ENCODE measurements at regions not wholly inside any gene's neighbourhood (a gene's known extent, or its start where the extent isn't known, plus 50 kb on each side); places are given as distances from the start of the nearest gene placed in this dataset.

DNA sequence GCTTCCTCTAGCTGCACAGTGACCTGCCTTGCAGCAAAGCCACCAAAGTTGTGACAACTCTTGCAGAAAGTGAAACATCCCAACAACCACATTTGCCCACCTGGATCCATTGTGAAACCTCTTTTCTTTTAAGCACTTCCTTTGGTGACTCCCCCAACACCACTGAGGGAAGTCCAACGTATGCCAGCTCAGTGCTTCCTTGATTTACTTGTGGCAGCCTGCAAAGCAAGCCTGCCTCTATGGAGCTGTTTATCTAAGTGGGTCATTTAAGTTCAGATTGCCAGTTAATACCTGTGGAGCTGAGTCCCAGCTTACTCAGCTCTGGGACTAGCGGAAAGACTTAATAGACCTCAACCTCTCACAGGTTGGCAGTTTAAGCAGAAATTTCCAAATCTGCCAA, 230.8 kb upstream of the GHITM start:
- peak; percentile 53 for DNase-seq

DNA sequence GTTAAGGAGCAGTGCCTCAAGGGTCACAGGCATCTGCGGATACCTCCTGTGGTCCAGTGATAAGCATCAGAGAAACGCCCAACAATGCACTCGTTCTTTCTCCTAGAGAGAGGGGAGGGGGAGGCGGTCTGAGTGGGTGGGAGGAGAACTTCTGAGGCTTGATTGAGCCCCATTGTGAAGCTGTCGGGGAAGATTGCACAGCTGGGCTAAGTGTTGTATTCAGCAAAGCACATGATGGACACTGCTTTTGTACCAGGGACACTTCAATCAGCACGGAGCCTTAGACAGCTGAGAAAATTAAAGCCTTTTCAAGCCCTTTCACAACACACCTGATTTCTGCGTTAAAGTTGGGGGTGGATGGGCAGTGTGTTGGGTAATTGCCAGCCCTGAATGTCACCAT, 230.3 kb upstream of the GHITM start:
- peak; percentile 72 for DNase-seq

DNA sequence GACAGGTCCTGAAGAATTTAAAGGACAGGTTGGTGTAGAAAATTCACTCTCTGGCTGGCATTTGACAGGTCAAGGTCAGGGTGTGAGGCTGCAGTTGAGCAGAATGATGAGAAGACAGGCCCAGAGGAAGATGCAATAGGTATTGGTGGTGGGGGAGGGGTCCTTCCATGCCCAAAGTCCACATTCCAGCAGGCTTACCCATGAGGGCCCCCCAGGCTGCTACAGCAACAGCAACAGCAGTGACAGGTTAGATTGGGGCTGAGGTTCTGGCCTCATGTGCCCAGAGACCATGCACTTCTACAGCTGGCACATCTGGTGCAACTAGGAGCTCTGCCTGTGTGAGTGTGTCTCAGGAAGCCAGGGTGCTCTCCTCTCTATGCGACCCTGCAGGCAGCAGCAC, 223.5 kb upstream of the GHITM start:
- DNase-seq: no peak

DNA sequence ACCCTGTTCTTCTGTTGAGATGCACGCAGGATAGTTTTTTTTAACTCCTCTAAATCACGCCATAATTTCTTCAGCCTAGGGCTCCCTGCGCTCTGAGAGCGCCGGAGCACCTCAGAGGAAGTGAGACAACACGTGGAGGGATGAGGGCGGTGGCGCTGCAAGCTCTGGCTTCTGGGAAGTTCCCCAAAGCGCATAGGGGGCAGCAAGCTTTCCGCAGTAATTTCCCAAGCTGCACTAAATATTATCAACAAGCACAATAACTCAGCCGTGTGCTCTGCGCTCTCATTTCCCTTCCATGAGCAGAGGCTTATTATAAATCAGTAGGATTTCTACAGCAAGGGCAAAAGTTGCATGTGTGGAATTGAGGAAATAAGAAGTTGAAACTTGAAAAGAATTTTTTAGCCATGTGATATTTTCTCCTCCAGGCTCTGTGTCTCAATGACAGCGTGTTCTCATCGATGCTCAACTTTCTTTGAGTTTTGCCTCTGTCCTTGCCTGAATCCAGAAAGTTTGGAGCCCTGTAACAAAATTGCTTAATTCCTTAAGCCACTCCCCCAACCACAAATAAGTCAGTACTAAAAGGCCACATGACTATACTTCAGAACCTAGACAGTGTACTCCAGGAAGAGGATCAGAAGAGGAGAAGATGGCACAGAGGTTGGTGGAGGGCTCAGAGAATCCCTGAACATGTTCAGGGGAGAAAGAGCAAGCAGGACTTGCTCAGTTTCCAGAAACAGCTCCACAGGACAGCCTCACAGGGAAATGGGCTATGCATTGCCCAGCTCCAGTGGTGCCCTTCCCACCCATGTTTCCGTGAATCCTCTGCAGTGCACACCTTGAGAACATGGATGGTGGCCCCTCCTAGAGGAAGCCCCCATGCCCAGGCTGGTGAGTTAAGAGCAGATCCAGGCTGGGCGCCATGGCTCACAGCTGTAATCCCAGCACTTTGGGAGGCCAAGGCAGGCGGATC, 221.5 kb upstream of the GHITM start:
- no peak for DNase-seq

DNA sequence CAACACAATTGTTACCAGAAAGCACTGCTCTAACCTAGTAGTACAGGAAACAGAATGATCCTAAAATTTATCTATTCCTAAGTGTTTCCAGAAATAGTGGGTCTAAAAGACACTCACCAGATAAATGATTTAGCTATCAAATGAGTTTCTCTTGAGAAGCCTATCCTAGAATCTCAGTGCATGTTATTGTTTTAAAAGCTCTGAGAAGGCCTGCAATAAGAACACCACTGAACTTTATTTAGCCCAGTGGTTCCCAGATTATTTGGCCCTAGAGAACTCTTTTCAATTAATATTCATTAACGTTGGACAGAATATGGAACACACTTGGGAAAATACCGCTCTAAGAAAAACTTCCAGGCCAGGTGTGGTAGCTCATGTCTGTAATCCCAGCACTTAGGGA, 220.1 kb upstream of the GHITM start:
- no peak for DNase-seq

DNA sequence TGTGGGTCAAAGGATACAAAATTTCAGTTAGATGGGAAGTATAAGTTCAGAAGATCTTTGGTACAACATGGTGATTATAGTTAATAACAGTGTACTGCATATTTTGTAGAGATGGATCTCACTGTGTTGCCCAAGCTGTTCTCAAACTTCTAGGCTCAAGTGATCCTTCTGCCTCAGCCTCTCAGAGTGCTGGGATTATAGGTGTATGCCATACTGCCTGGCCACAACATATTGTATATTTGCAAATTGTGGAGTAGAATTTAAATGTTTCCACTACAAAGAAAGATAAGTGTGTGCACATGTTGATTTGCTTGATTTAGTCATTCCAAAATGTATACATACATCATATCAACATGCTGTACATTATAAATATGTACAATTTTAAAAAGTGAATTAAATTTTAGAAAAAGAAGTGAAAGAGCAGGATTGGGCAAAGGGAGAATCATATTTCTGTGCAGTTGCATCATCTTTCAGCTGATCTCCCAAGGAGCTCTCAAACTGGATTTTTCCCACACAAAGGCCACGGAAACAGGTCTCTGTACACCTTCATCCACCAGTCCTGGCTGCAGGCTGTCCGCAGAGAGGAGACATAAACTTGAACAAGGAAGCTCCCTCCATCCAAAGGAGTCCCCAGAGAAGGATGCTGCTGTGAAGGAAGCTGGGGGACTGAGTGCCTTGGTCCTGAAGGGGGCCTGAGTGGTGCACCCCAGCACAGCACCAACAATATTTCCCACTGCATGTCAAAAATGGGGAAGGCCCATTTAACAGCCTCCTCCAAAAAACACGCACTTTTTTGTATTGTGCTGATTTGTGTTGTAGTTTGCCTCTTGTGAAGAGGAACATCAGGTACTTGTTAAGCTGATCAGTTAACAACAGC, 217.1 kb upstream of the GHITM start:
- DNase-seq: no peak

DNA sequence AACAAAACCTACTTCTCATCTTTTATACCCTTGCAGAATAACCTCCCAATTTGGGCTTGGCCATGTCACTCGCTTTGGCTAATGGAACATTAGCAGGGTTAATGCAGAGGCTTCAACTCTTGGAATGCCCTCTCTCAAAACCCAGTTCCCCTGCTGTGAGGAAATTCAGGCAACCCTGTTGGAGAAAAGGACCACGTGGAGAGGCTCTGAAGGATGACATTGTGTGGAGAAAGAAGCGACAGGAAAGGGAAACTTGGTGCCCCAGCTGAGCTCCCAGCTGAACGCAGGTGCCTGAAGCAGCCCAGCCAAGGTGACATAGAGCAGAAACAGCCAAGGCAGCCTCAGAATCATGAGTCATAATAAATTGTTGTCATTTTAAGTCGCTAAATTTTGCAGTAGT, 214.2 kb upstream of the GHITM start:
- DNase-seq: no peak

DNA sequence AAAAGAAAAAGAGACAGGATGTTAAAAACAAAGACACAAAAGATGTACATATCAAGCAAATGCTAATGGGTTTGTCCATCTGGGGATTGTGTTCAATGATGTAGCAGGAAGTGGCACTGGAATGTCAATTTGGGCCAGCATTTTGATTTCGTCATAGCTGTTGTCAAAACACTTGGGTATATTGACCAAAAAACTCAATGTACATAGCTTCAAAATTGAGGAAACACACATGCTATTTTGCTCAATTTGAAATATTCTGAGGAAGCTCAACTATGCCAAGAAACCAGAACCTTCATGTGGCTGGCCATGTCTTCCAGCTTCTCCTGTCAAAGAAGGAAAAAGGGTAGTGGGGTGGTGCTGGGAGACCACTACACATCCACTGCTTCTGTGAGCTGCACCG, 212.7 kb upstream of the GHITM start:
- DNase-seq: no peak

DNA sequence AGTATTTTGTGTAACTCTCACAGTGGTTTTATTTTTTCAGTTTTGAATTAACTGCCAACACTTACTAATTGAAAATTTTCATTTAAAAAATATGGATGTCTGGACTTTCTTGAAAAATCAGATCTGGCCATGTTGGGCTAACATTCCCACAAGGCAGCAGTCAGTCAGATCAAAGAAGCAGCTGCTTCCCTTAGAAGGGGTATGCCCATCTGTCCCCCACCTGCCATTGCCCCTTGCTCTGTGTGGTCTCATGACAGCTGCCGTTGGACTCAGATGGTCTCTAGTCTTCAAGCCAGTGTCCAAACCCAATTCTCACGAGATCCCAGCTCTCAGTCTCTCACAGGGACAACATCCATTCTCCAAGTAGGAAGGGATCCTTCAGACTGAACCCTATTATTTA, 212.1 kb upstream of the GHITM start:
- no peak for DNase-seq

DNA sequence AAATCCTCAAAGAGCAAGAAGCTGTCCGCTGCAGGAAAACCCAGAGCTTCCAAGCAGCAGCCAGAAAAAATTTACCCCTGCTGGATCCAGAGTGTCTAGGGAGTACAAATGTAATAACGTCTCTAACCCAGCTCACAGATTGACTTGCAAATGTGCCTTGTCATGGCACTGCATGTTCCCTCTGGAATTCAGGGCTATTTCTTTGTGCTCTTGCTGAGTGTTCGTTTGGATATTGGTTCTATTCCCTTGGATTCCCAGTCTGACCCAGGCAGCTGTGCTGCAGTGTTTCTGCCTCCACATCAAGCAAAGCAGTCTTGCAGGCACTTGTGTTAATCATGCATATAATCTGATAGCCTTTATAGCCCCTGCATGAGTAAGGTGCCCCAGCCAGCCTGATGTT, 209.9 kb upstream of the GHITM start:
- no peak for DNase-seq

DNA sequence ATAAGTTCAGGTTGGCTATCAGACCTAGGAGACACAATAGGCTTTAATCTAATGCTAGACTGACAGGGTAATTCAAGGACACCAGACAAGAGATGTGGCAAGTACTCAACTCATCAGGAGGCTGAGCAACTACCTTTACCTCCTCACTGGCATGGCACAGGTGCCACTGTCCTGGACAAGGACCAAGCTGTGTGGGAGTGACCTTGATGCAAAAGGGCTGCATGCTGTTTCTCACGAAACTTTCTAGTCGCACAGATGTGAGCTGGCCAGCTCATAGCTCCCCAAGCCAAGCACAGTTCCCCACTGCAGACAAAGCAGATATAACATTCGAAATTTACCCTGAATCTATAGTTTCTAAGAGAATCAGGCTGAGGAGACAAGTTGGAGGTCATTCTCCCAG, 207.6 kb upstream of the GHITM start:
- no peak for DNase-seq

DNA sequence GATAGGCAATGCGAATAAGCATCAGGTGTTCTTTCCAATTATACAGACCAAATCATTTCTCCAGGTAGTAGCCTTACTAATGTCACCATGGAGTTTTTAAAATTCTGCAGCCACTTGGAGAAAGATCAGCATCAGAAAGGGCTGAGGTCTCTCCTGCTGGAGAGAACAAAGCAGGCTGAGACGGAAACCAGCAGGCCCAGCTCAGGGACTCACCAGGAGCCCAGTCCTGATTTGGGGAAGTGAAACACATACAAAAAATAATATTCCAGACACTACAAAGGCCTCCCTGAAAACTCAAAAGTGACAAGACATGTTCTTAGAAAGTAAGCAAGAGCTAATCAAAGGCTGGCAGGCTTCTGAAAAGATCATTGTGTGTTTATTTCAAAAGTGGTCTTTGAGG, 207.1 kb upstream of the GHITM start:
- no peak for DNase-seq

DNA sequence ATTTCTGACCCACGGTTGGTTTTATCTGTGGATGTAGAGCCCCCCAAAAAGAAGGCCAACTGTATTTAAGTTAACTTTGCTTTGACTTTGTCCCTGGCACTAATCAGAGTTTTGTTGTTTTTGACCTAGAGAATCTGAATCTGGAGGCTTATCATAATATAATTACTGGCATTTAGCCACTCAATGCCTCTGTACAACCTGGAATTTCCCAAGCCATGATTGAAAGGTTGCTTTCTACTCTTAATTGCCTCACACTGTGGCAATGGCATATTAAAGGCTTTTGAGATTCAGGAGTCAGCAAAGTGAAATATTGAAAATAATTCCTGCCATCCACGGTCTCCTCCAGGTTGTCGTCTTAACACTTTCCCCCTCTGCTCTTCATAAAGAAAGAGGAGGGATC, 205.2 kb upstream of the GHITM start:
- DNase-seq: no peak

DNA sequence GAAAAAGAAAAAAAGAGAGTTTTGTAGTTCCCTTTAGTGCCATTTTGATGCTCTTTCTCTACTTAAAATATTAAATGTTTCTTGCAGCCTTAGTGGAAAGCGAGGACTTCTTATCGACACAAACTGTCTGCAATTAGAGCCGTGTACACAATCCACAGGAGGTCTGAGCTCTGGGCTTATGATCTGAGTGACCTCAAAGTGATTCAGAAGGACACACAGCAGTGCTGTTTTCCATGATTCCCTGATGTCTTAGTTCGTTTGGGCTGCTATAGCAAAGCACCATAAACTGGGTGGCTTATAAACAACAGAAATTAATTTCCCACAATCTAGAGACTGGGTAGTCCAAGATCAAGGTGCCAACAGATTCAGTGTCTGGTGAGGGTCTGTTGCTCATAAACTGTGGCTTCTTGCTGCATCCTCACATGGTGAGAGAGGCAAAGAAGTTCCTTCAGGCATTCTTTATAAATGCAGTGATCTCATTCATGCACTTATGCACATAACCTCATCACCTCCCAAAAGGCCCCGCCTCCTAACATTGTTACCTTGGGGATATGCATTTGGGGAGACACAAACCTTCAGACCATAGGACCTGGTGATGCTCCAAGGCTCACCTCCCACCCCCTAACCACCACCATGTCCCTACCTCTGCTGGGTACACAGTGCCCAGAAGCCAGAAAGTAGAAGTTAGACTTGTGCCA, 204.5 kb upstream of the GHITM start:
- no peak for DNase-seq

DNA sequence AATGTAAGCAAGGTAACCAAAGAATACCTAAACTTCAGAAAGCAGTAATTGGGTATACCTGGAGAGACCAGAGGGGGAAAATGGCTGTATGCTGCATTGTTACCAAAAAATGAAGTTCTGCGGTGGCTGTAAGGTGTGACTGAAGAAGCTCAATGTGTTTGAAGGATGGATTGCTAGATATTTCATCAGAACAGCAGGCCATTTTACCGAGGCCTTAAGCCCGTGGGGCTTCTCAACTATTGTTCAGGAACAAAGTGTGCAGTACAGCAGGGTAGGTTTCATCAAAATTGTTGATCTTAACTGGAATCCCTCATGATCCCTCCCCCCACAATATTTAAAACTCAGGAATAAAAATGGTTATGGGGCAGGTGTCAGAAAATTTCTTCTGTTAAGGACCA, 204.0 kb upstream of the GHITM start:
- DNase-seq: no peak

DNA sequence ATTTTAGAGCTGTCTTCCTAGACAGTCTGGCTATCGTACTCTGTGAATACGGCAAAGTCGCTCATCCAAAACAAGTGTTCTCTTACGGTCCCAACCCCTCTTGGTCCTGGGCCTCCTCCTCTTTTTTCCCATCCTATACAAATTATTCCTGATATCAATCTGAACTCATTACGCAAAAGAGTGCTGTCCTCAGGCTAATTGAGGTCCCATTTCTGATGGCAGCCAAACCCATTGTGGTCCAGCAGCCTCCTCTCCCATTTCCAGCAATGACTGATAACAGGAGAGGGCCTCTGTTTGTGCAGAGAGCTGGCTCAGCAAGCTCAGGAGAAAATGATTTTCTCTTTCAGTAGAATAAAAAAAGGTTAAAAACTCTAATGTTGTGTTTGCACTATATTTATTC, 203.4 kb upstream of the GHITM start:
- peak; percentile 39 for DNase-seq

DNA sequence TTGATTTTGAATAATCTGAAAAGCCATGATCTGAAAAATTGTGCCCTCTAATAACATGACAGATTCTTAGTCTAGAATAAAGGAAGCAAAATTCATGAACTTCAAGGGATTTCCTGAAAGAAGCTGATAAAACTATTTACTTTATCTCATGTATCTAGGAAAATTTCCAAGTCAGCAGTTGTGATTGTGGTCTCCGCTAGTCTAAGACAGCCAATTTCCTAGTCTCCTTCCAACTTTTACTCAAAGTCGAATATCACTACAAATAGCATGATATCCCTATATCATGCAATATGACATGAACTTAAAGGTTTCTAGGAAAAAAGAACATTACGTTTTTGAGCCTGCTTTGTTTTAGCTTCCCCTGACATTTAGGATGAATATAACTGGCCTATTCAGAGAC, 202.1 kb upstream of the GHITM start:
- DNase-seq: no peak

DNA sequence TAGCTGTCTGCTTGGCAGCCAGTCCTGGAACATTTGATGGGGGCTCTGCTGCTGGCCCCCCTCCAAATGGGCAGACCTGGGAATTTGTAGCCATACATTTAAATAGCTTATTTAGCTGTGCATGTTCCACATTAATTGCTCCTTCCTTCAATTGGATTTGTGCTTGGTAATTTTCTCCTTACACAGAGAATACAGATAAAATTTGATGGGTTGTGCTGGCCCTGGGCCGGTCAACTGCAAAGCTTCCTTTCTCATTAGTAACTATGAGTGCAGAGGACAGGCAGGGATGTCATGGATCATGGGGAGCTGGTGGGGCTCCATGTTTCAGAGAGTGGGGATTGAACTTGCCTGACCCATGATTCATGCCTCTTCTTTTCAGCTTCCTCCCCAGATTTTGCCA, 201.5 kb upstream of the GHITM start:
- no peak for DNase-seq

DNA sequence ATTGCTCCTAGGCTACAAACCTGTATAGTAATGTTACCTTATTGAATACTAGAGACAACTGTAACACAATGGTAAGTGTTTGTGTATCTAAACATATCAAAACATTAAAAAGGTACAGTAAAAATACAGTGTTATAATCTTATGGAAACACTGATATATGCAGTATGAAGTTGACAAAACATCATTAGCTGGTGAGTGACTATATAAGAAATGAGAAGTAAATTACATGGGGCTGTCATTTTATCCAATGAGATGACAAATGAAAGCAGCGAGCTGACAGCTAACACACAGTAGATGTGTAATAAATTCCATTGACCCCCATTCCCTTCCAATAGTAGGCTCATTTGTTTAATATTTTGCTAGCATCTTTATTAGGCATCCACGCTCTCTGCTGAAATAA, 198.1 kb upstream of the GHITM start:
- DNase-seq: no peak

DNA sequence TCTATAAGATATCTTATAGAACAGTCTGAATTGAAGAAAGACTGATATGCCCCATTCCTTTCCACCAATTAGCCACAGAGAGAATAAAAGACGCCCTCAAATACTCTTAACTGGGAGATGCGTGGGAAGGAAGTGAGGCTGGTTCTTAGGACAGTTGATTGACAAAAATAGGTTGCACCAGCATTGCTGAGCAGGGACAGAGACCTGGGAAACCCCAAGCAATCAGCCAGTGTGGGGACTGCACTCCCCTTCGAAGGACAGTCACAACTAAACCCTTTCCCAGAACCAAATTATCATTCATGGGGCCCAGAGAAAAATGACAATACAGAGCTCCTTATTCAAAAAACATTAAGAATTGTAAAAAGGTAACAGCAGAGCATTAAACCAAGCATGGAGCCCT, 196.9 kb upstream of the GHITM start:
- DNase-seq: no peak

DNA sequence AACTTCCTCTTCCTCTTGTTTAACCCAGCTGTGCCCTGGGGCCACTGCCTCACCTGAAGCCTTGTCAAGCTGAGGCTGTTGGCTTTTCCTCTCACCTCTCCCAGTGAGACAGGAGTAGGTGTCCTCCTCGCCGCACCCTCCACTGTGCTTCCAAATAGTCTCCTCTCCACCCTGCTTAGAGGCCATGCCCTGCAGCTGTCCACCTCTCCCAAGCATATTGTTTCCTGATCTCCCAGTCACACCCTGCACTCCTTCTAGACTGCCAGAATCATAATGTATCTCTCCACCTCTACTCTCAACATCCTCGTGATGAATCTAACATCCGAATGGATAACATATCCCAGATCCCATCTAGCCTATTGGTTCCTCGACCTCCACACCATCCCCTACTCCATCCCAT, 196.3 kb upstream of the GHITM start:
- no peak for DNase-seq

DNA sequence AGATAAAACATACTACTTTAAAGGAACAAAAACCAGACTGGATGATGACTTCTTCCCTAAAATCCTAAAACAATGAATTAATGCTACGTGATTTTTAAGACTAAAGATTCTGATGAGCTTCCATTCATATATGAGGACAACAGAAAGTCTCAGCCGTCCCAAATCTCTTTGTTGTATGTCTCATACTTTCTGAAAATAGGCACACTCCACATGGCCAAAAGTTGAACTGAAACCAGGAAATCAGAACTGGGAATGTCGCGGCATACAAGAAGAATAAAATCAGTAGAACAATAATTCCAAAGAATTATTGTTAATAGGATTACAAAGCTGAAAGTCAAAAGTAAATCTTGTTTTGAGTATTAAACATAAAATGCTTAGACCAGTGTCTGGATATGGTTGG, 195.4 kb upstream of the GHITM start:
- DNase-seq: no peak

DNA sequence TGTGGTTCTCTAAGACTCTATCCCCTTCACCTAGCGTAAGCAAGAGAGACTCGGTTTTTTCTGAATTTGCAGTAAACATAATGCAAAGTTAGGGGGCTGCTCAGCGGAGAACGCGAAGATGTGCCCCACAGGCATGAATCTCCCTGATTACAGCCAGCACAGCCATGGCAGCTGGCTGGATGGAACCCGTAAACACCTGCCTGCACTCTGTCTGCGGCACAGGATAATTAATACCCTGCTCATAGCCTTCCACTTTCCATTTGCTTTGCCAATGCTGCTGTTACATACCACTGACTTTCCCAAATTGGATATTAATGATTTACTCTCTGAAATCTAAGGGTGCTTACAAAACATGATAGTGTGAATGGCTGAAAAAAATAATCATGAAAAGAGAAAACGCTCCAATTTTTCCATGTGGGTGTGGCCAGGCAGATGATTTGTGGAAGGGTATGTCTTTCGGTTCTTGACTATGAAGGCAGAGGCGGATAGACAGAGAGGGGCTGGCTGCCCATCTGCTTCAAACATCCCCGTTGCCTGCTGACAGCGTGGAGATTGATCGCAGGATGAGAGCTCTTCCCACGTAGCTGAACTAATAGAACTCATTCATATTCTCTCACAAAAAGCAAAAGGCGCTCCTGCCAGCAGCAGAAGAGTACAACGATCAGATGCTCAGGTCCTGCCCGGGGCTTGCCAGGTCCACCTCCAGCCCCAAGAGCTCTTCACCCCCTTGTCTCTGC, 193.2 kb upstream of the GHITM start:
- peak; percentile 5 for DNase-seq
